ENCODE measurements at regions not wholly inside any gene's neighbourhood (a gene's known extent, or its start where the extent isn't known, plus 50 kb on each side); places are given as distances from the start of the nearest gene placed in this dataset.

DNA sequence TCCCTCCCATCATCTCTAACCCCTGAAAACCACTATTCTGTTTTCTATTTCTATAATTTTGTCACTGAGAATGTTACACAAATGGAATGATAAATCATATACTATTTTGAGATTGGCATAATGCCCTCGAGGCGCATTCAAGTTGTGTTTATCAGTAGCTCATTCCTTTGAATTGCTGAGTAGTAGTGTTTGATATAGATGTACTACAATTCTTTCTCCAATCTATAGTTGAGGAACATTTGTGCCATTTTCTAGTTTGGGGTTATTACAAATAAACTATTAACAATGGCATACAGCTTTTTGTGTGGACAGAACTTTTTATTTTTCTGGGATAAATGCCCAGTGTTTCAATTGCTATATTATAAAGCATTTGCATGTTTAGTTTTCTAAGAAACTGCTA, 86.0 kb downstream of the CCR1 start:
- TF ChIP-seq ZNF565 (CRISPR knock-in tag; conservative IDR thresholded peaks at IDR 0.05; ENCODE audit: low read depth) = no peak
- TF ChIP-seq ZNF70 (CRISPR knock-in tag; IDR thresholded peaks at IDR 0.05) = no peak
- TF ChIP-seq BACH2 (CRISPR knock-in tag; IDR thresholded peaks at IDR 0.05; ENCODE audit: borderline replicate concordance) = no peak
- no peak for TF ChIP-seq ISL1 (CRISPR knock-in tag; IDR thresholded peaks at IDR 0.05)
- TF ChIP-seq RARB (CRISPR knock-in tag; IDR thresholded peaks at IDR 0.05) = no peak
- TF ChIP-seq, protein P1, sequence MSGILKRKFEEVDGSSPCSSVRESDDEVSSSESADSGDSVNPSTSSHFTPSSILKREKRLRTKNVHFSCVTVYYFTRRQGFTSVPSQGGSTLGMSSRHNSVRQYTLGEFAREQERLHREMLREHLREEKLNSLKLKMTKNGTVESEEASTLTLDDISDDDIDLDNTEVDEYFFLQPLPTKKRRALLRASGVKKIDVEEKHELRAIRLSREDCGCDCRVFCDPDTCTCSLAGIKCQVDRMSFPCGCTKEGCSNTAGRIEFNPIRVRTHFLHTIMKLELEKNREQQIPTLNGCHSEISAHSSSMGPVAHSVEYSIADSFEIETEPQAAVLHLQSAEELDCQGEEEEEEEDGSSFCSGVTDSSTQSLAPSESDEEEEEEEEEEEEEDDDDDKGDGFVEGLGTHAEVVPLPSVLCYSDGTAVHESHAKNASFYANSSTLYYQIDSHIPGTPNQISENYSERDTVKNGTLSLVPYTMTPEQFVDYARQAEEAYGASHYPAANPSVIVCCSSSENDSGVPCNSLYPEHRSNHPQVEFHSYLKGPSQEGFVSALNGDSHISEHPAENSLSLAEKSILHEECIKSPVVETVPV (CRISPR knock-in tag; IDR thresholded peaks at IDR 0.05) = no peak
- TF ChIP-seq, protein P2, sequence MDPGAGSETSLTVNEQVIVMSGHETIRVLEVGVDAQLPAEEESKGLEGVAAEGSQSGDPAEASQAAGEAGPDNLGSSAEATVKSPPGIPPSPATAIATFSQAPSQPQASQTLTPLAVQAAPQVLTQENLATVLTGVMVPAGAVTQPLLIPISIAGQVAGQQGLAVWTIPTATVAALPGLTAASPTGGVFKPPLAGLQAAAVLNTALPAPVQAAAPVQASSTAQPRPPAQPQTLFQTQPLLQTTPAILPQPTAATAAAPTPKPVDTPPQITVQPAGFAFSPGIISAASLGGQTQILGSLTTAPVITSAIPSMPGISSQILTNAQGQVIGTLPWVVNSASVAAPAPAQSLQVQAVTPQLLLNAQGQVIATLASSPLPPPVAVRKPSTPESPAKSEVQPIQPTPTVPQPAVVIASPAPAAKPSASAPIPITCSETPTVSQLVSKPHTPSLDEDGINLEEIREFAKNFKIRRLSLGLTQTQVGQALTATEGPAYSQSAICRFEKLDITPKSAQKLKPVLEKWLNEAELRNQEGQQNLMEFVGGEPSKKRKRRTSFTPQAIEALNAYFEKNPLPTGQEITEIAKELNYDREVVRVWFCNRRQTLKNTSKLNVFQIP (CRISPR knock-in tag; IDR thresholded peaks at IDR 0.05; ENCODE audit: borderline replicate concordance, low read depth) = no peak
- TF ChIP-seq, protein P3, sequence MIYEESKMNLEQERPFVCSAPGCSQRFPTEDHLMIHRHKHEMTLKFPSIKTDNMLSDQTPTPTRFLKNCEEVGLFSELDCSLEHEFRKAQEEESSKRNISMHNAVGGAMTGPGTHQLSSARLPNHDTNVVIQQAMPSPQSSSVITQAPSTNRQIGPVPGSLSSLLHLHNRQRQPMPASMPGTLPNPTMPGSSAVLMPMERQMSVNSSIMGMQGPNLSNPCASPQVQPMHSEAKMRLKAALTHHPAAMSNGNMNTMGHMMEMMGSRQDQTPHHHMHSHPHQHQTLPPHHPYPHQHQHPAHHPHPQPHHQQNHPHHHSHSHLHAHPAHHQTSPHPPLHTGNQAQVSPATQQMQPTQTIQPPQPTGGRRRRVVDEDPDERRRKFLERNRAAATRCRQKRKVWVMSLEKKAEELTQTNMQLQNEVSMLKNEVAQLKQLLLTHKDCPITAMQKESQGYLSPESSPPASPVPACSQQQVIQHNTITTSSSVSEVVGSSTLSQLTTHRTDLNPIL (CRISPR knock-in tag; IDR thresholded peaks at IDR 0.05; ENCODE audit: low read depth) = no peak
- TF ChIP-seq ARNTL (CRISPR knock-in tag; IDR thresholded peaks at IDR 0.05; ENCODE audit: borderline replicate concordance, low read depth) = no peak
- TF ChIP-seq ZFP30 (CRISPR knock-in tag; IDR thresholded peaks at IDR 0.05) = no peak
- TF ChIP-seq PPARA (CRISPR knock-in tag; IDR thresholded peaks at IDR 0.05; ENCODE audit: borderline replicate concordance) = no peak
- no peak for TF ChIP-seq GLIS3 (CRISPR knock-in tag; IDR thresholded peaks at IDR 0.05)
- no peak for TF ChIP-seq ZC3H10 (CRISPR knock-in tag; IDR thresholded peaks at IDR 0.05)
- no peak for TF ChIP-seq OSR1 (CRISPR knock-in tag; IDR thresholded peaks at IDR 0.05)
- no peak for ATAC-seq

DNA sequence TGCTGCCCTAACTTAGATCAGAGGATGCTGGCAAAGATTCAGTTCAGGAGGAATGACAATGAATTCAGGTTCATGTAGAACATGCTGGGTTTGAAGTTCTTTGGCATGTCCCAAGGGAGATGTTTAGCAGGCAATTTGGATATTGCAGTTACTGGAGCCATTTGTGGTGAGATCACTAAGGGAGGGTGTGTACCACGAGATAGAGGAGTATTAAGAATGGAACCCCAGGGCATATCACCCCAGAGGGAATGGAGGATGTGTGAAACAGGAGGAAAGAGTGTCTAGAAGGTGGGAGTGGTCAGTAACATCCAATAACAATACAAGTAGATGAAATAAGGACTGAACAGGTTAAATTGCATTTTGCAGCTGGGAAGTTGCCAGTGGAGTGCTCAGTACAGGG, 87.1 kb downstream of the CCR1 start:
- no peak for ATAC-seq
- TF ChIP-seq SNAI2 (CRISPR knock-in tag; IDR thresholded peaks at IDR 0.05) = no peak
- no peak for TF ChIP-seq ESRRG (CRISPR knock-in tag; IDR thresholded peaks at IDR 0.05)
- TF ChIP-seq ZNF70 (CRISPR knock-in tag; IDR thresholded peaks at IDR 0.05) = no peak
- no peak for TF ChIP-seq TOX (CRISPR knock-in tag; IDR thresholded peaks at IDR 0.05; ENCODE audit: borderline replicate concordance)

DNA sequence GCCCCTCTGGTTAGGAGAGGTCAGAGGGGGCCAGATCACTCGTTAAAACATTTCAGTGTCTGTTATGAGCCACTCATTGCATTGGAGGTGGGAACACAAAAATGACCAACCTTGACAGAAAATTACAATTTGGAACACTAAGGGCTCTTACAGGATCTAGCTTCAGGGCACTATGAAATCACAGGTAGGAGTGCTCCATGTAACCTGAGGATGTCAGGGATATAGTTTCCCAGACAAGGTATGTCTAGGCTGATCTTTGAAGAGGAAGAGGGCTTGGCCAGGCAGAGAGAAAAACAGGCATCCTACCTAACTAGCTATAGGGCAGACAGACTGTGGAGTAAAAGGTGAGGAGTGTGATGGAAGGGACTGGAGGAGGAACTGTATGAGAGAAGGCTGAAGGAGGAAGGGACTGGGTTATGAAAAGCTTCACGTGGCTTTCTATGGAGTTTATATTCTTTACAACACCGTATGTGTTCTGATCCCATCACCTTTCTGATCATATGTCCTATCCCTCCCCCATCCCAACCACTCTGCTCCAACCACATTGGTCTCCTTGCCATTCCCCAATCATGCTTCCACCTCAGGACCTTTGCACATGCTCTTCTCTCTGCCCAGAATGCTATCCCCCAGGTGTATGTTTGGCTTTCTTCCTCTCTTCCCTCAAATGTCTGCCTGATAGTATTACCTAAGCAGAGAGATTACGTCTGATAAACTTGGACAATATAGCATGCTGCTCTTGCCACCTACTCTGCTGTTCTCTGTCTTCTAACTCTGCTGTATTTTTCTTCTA, 88.2 kb downstream of the CCR1 start:
- TF ChIP-seq SNAI2 (CRISPR knock-in tag; IDR thresholded peaks at IDR 0.05) = no peak
- no peak for TF ChIP-seq TOX (CRISPR knock-in tag; IDR thresholded peaks at IDR 0.05; ENCODE audit: borderline replicate concordance)
- TF ChIP-seq, protein P3 (CRISPR knock-in tag; IDR thresholded peaks at IDR 0.05; ENCODE audit: low read depth) = no peak
- no peak for TF ChIP-seq ISL1 (CRISPR knock-in tag; IDR thresholded peaks at IDR 0.05)
- TF ChIP-seq ZFP3 (CRISPR knock-in tag; IDR thresholded peaks at IDR 0.05) = no peak
- TF ChIP-seq ZNF70 (CRISPR knock-in tag; IDR thresholded peaks at IDR 0.05) = no peak
- TF ChIP-seq, protein P1 (CRISPR knock-in tag; IDR thresholded peaks at IDR 0.05) = no peak
- TF ChIP-seq BACH2 (CRISPR knock-in tag; IDR thresholded peaks at IDR 0.05; ENCODE audit: borderline replicate concordance) = no peak
- TF ChIP-seq ESRRG (CRISPR knock-in tag; IDR thresholded peaks at IDR 0.05) = no peak
- no peak for TF ChIP-seq CSDC2 (CRISPR knock-in tag; IDR thresholded peaks at IDR 0.05)
- TF ChIP-seq, protein P4, sequence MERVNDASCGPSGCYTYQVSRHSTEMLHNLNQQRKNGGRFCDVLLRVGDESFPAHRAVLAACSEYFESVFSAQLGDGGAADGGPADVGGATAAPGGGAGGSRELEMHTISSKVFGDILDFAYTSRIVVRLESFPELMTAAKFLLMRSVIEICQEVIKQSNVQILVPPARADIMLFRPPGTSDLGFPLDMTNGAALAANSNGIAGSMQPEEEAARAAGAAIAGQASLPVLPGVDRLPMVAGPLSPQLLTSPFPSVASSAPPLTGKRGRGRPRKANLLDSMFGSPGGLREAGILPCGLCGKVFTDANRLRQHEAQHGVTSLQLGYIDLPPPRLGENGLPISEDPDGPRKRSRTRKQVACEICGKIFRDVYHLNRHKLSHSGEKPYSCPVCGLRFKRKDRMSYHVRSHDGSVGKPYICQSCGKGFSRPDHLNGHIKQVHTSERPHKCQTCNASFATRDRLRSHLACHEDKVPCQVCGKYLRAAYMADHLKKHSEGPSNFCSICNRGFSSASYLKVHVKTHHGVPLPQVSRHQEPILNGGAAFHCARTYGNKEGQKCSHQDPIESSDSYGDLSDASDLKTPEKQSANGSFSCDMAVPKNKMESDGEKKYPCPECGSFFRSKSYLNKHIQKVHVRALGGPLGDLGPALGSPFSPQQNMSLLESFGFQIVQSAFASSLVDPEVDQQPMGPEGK (CRISPR knock-in tag; IDR thresholded peaks at IDR 0.05; ENCODE audit: borderline replicate concordance) = no peak
- no peak for TF ChIP-seq ARNTL (CRISPR knock-in tag; IDR thresholded peaks at IDR 0.05; ENCODE audit: borderline replicate concordance, low read depth)
- TF ChIP-seq ZNF565 (CRISPR knock-in tag; conservative IDR thresholded peaks at IDR 0.05; ENCODE audit: low read depth) = no peak
- no peak for TF ChIP-seq GLIS3 (CRISPR knock-in tag; IDR thresholded peaks at IDR 0.05)
- TF ChIP-seq TCF4 (CRISPR knock-in tag; IDR thresholded peaks at IDR 0.05; ENCODE audit: borderline replicate concordance) = no peak
- no peak for ATAC-seq
